ELF-1 (cell line): ENCODE measurements at regions not wholly inside any gene's neighbourhood (a gene's known extent, or its start where the extent isn't known, plus 50 kb on each side); places are given as distances from the start of the nearest gene placed in this dataset.

Experiments used
- DNase-seq: peaks from one replicate; pipeline ENCODE4 v3.0.0-alpha.2; 2016; ENCODE audit warnings: low read depth, low spot score

GRCh38 chr5:2696156-2696807 lies 55.2 kb downstream of the IRX2 start:
- DNase-seq: no peak

- no peak for DNase-seq
Measured at GRCh38 chr5:2695200-2695891, 56.1 kb downstream of the IRX2 start.

- DNase-seq: no peak
Measured at GRCh38 chr5:2691530-2691929, 59.9 kb downstream of the IRX2 start.

GRCh38 chr5:2690293-2690692 lies 61.2 kb downstream of the IRX2 start:
- DNase-seq: no peak

- no peak for DNase-seq
Measured at GRCh38 chr5:2688586-2688985, 62.9 kb downstream of the IRX2 start.

GRCh38 chr5:2687746-2688145 lies 63.7 kb downstream of the IRX2 start:
- DNase-seq: no peak

- DNase-seq: peak; percentile 47
Measured at GRCh38 chr5:2686321-2687124, 65.0 kb downstream of the IRX2 start.

GRCh38 chr5:2685651-2686272 lies 65.7 kb downstream of the IRX2 start:
- no peak for DNase-seq

- no peak for DNase-seq
Measured at GRCh38 chr5:2684606-2685005, 66.9 kb downstream of the IRX2 start.

- no peak for DNase-seq
Measured at GRCh38 chr5:2683720-2684119, 67.8 kb downstream of the IRX2 start.

- DNase-seq: no peak
Measured at GRCh38 chr5:2681476-2681875, 70.0 kb downstream of the IRX2 start.

GRCh38 chr5:2680979-2681378 lies 70.5 kb downstream of the IRX2 start:
- DNase-seq: no peak

GRCh38 chr5:2677689-2678088 lies 73.8 kb downstream of the IRX2 start:
- no peak for DNase-seq

- no peak for DNase-seq
Measured at GRCh38 chr5:2675548-2675947, 75.9 kb downstream of the IRX2 start.

GRCh38 chr5:2674456-2674855 lies 77.0 kb downstream of the IRX2 start:
- DNase-seq: no peak

- DNase-seq: peak; percentile 47
Measured at GRCh38 chr5:2670940-2671339, 80.5 kb downstream of the IRX2 start.

GRCh38 chr5:2669913-2670312 lies 81.6 kb downstream of the IRX2 start:
- no peak for DNase-seq

- no peak for DNase-seq
Measured at GRCh38 chr5:2669259-2669658, 82.2 kb downstream of the IRX2 start.

GRCh38 chr5:2666081-2666480 lies 85.4 kb downstream of the IRX2 start:
- peak; percentile 33 for DNase-seq

GRCh38 chr5:2663489-2663888 lies 88.0 kb downstream of the IRX2 start:
- no peak for DNase-seq

- peak; percentile 41 for DNase-seq
Measured at GRCh38 chr5:2660315-2660714, 91.2 kb downstream of the IRX2 start.

GRCh38 chr5:2658881-2659470 lies 92.5 kb downstream of the IRX2 start:
- DNase-seq: peak; percentile 60
